GM23248 (cell line): ENCODE measurements at regions not wholly inside any gene's neighbourhood (a gene's known extent, or its start where the extent isn't known, plus 50 kb on each side); places are given as distances from the start of the nearest gene placed in this dataset.

ENCODE experiments used
- EZH2 ChIP-seq: fragments of 200-600 bp; sonication (generic); IDR thresholded peaks from 2 replicates; pipeline ENCODE4 v1.6.1; 2018; ENCODE audit warnings: antibody characterized with exemption, mild to moderate bottlenecking; ENCODE audit not compliant: insufficient read depth, poor library complexity, severe bottlenecking
- EZH2phosphoT487 ChIP-seq: fragments of 200-600 bp; sonication (generic); IDR thresholded peaks from 2 replicates; pipeline ENCODE4 v1.6.1; 2018; ENCODE audit warnings: antibody characterized with exemption, moderate library complexity, mild to moderate bottlenecking, low read depth; ENCODE audit not compliant: insufficient read depth

DNA sequence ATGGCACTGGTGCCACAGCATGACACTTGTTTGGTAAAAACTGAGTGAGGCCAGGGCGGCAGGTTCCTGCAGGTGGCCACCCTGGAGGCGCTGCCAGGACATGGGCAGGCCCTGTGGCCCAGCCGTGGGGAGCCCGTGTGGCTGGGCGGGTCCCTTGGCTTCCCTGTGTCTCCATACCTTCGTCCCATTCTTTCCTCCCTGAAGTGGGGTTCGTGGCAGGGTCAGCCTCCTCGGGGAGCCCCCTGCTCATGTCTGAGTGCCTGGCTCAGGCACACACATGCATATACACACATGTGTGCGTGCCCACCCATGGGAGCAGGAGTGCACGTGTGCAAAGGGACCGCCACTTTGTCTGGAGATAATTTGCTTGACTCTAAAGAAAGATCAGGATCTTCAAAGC is 86.5 kb upstream of the HDAC4 start:
- TF ChIP-seq EZH2 (no peak), EZH2phosphoT487 (no peak)
